ENCODE measurements at regions not wholly inside any gene's neighbourhood (a gene's known extent, or its start where the extent isn't known, plus 50 kb on each side); places are given as distances from the start of the nearest gene placed in this dataset.
"Not testable (repeated sequence)": the region's sequence is repeated elsewhere in the genome, so short reads cannot be mapped to it uniquely, and the experiment has no call there.

DNA sequence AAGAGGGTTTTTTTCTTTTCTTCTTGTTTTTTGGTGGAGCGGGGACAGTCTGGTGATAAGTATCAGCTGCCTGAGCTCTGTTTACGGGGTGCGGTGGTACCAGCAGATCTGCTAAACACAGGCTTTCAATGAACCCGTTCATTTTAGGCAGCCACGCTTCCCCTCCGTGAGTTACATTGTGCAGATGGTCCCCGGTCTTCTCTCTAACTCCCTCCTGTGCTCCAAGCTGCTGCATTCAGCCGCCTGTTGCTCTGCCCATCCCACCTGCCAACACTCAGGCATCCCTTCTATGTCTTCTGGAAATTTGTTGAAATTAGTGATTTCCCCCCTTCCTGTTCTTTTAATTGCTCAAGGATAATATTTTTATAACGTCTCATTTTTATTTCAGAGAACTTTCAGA, 82.1 kb upstream of the ELAC2 start:
- H3K27ac Mint-ChIP-seq = no peak overlapping the region
- H3K36me3 Mint-ChIP-seq = no peaks in the 10 kb centered on the region
- H3K4me3 Mint-ChIP-seq = no peak overlapping the region
- no peaks in the 10 kb centered on the region for H3K27me3 Mint-ChIP-seq
- no peak for ATAC-seq (ENCODE audit: low read depth)
- DNase-seq (ENCODE audit: low spot score in 2 of 2) = no peak
- no peaks in the 10 kb centered on the region for H3K9me3 Mint-ChIP-seq
- H3K4me1 Mint-ChIP-seq = no peaks in the 10 kb centered on the region

DNA sequence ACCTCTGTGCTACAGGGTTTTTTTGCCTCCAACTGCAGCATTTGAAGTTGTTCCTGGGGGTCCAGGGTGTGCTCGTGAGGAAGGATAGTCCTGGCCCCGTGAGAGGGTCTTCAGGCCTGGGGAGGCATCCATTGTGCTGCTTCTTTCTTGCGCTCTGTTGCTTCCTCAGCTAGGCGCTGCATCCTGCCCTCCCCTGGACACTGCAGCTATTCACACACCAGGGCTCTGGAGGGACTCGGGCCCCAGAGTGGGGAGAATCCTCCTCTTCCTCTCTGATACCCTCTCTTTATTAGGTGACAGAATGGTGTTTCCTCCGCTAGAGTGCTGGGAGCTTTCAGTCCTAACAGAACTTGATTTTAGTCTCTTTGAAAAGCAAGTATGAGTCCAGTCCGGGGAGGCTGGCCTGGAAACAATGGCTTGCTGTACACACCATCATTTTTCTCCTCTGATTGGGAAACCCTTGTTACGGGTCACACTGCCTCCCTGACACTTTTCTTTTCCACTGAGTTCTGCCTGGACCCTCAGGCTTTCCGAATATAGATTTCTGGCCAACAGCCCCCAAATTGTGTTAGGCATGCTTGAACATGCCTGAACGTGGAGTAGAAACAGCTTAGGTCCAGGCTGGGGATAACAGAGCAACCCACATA, 81.4 kb upstream of the ELAC2 start:
- H3K4me3 Mint-ChIP-seq = no peak overlapping the region
- H3K36me3 Mint-ChIP-seq = no peaks in the 10 kb centered on the region
- no peaks in the 10 kb centered on the region for H3K9me3 Mint-ChIP-seq
- H3K27ac Mint-ChIP-seq = no peak overlapping the region
- ATAC-seq (ENCODE audit: low read depth) (no peak), DNase-seq (ENCODE audit: low spot score in 2 of 2) (no peak)
- H3K27me3 Mint-ChIP-seq = no peaks in the 10 kb centered on the region
- H3K4me1 Mint-ChIP-seq = no peaks in the 10 kb centered on the region

DNA sequence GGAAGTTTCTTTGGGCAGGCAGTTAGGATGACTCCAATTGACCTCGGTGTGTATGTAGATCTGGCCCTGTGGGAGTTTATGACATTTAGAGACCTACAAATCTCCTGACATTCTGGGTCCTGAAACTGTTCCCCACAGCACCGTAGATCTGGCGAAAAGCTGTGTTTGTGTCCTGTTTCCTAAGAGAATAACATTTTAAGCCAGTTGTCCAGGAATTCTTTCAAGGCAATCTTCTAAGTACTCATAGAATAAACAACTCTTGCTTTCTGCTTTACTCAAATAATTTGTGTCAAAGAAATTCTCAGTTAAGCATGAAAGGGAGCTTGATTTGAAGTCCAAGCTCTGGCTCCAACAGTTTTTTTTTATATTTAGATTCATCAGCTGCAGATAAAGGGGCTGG, 78.5 kb upstream of the ELAC2 start:
- no peak overlapping the region for H3K27ac Mint-ChIP-seq
- DNase-seq (ENCODE audit: low spot score in 2 of 2) (no peak), ATAC-seq (ENCODE audit: low read depth) (no peak)
- H3K4me1 Mint-ChIP-seq = no peaks in the 10 kb centered on the region
- no peaks in the 10 kb centered on the region for H3K9me3 Mint-ChIP-seq
- H3K4me3 Mint-ChIP-seq = no peak overlapping the region
- no peaks in the 10 kb centered on the region for H3K27me3 Mint-ChIP-seq
- no peaks in the 10 kb centered on the region for H3K36me3 Mint-ChIP-seq

DNA sequence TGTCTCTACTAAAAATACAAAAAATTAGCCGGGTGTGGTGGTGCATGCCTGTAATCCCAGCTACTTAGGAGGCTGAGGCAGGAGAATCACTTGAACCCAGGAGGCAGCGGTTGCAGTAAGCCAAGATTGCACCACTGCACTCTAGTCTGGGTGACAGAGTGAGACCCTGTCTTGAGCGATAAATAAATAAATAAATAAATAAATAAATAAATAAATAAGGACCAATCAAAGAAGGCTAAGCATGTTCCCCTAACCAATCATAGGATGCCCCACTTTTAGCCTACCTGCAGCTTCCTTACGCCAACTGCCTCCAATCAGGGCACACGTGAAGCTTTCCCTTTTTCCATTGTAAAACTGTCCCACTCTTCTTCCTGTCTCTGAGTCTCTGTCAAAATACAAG, 74.2 kb upstream of the ELAC2 start:
- not testable (repeated sequence) for H3K27ac Mint-ChIP-seq, H3K27me3 Mint-ChIP-seq

DNA sequence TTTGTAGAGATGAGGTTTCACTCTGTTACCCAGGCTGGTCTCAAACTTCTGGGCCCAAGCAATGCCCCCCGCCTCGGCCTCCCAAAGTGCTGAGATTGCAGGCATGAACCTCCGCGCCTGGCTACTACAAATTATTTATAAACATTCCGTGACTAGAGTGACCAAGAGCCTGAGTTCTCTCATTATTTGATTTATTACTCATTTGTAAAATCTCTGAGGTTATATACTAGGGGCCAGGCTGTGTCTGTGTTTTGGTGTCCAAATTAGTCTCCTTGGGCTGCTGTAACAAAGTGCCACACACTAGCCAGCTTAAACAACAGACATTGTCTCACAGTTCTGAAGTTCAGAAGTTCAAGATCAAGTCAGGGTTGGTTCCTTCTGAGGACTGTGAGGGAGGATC, 70.8 kb upstream of the ELAC2 start:
- ATAC-seq (ENCODE audit: low read depth) (no peak), DNase-seq (ENCODE audit: low spot score in 2 of 2) (no peak)
- no peaks in the 10 kb centered on the region for H3K36me3 Mint-ChIP-seq
- peaks cover 4% of the 10 kb centered on the region for H3K4me1 Mint-ChIP-seq
- H3K27ac Mint-ChIP-seq = no peak overlapping the region
- H3K4me3 Mint-ChIP-seq = no peak overlapping the region
- H3K9me3 Mint-ChIP-seq = peaks cover 2% of the 10 kb centered on the region
- H3K27me3 Mint-ChIP-seq = peaks cover 4% of the 10 kb centered on the region

More for the DNA sequence above, 74.2 kb upstream of the ELAC2 start:
- not testable (repeated sequence) for H3K9me3 Mint-ChIP-seq; ATAC-seq (ENCODE audit: low read depth); DNase-seq (ENCODE audit: low spot score in 2 of 2); H3K36me3 Mint-ChIP-seq; H3K4me1 Mint-ChIP-seq; H3K4me3 Mint-ChIP-seq

DNA sequence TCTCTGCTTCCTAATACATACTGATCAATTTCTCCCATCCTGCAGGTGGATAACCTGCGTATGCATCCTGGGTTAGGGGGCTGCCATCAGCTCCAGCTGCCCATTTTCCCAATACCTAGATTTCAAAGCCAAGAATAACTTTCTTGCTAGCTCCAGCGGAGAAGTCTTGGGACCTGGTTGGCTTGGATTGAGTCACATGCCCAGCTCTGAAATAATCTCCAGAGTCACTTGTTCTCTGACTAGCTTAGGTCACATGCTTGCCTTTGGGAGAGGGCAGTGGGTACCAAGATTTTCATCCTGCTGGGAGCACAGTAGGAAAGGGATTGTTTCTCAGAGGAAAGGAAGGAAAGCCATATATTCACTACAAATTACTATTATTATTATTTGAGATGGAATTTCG, 70.0 kb upstream of the ELAC2 start:
- H3K36me3 Mint-ChIP-seq = no peaks in the 10 kb centered on the region
- H3K4me3 Mint-ChIP-seq = no peak overlapping the region
- ATAC-seq (ENCODE audit: low read depth) (no peak), DNase-seq (ENCODE audit: low spot score in 2 of 2) (no peak)
- H3K4me1 Mint-ChIP-seq = peaks cover 5% of the 10 kb centered on the region
- H3K27me3 Mint-ChIP-seq = peaks cover 4% of the 10 kb centered on the region
- no peak overlapping the region for H3K27ac Mint-ChIP-seq
- H3K9me3 Mint-ChIP-seq = peaks cover 3% of the 10 kb centered on the region

DNA sequence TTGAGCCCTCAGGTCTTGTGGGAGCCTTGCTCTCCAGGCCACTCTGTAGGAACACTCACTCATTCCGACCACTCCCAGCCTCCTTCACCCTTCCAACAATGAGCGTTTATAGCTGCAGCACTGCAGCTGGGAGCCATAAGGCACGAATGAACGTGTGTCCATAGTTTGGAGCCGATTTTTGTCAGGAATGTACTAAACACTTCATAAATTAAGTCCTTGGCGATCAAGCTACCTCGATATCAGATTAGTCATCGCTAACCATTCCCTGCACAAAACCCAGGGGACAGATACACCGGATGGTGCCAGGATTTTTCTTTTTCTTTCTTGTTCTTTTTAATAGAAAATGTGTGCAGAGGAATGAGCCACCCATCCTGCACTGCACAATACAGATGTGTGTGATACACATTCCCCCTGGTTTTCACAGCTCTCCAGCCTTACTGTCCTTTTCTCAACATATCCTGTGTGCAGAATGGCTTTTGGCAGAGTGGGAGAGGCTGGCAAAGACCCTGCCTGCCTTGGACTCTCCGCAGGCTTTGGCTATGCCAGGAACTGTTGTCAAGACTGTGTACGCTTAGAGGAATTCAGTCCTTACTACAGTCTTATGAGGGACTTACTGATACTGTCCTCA, 68.4 kb upstream of the ELAC2 start:
- Mint-ChIP-seq H3K36me3 (no peaks in the 10 kb centered on the region), H3K4me1 (peaks cover 8% of the 10 kb centered on the region), H3K27ac (peak overlapping the region; percentile 43), H3K27me3 (peaks cover 5% of the 10 kb centered on the region), H3K9me3 (peaks cover 6% of the 10 kb centered on the region), H3K4me3 (no peak overlapping the region)
- no peak for DNase-seq (ENCODE audit: low spot score in 2 of 2)
- no peak for ATAC-seq (ENCODE audit: low read depth)

DNA sequence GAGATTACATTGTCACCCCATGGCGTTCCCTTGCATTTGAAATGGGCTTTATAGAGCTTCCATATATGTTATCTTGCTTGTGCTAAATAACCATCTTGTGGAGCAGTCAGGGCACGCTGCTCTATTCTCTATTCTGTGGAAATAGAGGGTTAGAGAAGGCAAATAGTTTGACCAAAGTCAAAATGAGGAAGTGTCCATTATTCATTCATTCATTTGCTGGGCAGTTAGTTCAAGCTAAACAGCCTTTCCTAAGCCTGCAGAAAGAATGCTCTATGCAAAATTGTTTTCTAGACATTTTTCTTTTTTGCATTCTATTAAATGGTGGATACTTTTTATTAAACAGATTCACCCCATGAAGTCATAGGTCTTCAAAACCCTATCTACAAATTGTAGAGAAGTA, 67.8 kb upstream of the ELAC2 start:
- H3K4me3 Mint-ChIP-seq = no peak overlapping the region
- DNase-seq (ENCODE audit: low spot score in 2 of 2) (no peak), ATAC-seq (ENCODE audit: low read depth) (no peak)
- peaks cover 5% of the 10 kb centered on the region for H3K9me3 Mint-ChIP-seq
- H3K27me3 Mint-ChIP-seq = peaks cover 5% of the 10 kb centered on the region
- peaks cover 8% of the 10 kb centered on the region for H3K4me1 Mint-ChIP-seq
- peak overlapping the region; percentile 87 for H3K27ac Mint-ChIP-seq
- no peaks in the 10 kb centered on the region for H3K36me3 Mint-ChIP-seq

DNA sequence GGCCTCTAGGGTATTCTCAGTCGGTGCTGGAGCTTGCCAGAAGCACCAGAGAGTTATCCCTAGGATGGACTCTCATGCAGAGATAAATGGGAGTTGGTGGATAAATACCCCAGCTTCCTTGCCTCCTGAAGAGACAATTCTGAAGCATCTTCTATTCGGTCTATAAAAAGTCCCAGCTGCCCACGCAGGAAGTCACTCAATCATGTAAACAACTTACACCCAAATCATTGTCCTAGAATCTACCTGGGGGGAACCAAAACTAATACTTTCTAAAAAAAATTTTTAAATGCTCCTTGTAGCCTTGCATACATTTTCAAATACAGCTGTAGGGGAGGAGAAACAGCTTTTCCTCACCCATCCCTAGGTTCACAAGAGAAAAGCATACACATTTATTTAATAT, 66.6 kb upstream of the ELAC2 start:
- Mint-ChIP-seq H3K36me3 (no peaks in the 10 kb centered on the region), H3K27ac (peak overlapping the region; percentile 87), H3K27me3 (peaks cover 5% of the 10 kb centered on the region), H3K4me3 (peak overlapping the region; percentile 19), H3K4me1 (peaks cover 8% of the 10 kb centered on the region), H3K9me3 (peaks cover 6% of the 10 kb centered on the region)
- ATAC-seq (ENCODE audit: low read depth) = peak; percentile 78
- DNase-seq (ENCODE audit: low spot score in 2 of 2) = no peak

DNA sequence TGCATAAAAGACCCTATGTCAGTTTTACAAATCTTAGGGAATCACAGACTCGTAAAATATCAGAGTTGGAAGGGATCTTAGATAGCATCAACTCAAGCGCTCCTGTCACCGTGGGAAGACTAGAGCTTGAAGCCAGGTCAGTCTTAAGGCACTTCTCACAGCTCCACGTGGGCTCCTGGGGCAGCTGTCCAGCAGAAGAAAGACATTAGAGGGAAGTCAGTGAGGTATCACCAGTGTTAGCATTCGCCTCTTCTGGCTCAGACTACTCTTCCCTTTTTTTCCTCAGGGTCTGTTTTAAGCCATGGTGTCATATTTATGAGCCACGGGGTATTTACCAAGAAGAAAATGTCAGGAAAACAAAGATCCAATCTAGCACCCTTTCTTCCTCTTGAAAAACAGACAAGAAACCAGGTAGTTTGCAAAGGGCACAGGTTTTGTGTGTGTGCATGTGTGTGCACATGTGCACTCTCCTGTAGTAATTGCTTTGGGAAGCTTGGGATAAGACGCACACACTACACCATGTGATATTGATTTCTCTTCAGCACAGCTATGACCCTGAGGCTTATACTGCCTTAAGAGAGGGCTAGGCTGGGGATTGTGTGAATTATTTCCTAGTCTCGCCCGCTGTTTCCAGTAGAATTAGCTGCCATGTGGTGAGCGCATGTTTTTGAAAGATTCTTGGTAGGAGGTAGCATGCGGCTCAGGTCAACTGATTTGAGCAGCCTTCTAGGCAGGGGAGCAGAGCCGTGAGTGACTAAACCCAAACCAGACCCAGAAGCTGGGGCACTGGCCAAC, 61.0 kb upstream of the ELAC2 start:
- Mint-ChIP-seq H3K9me3 (peaks cover 6% of the 10 kb centered on the region), H3K36me3 (no peaks in the 10 kb centered on the region), H3K27me3 (peaks cover 2% of the 10 kb centered on the region), H3K27ac (no peak overlapping the region), H3K4me3 (no peak overlapping the region), H3K4me1 (peaks cover 4% of the 10 kb centered on the region)
- ATAC-seq (ENCODE audit: low read depth) (no peak), DNase-seq (ENCODE audit: low spot score in 2 of 2) (no peak)

DNA sequence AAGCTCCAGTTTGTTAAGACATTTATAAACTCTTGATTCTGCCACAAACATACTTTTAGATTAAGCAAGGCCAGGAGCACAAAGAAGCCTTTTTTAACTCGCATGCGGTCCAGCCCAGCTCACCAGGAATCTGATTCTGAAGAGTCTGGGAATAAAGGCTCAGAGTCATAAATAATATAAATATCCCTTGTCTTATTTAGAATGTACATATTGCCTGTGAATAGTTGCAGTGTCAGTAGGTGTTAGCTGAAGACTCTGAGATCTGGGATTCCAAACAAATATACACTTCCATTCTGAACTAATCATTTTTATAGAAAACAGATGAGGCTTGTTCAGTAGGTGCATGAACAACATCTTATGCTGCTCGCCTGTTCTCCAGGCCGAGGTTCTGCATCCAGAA, 59.1 kb upstream of the ELAC2 start:
- H3K9me3 Mint-ChIP-seq = peaks cover 2% of the 10 kb centered on the region

DNA sequence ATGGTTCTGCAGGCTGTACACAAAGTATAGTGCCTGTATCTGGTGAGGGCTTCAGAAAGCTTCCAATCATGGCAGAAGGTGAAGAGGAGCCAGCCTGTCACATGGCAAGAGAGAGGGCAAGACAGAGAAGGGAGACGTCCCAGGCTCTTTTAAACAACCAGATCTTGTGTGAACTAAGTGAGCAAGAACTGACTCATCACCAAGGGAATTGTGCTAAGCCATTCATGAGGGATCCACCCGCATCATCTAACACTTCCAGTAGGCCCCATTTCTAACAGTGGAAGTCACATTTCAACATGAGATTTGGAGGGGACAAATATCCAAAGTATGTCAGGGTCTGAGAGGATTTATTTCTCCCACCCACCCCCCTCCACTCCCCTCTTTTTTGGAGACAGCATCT, 56.2 kb upstream of the ELAC2 start:
- Mint-ChIP-seq H3K27me3 (no peaks in the 10 kb centered on the region), H3K27ac (peak overlapping the region; percentile 12), H3K9me3 (no peaks in the 10 kb centered on the region), H3K4me1 (peaks cover 4% of the 10 kb centered on the region), H3K4me3 (no peak overlapping the region), H3K36me3 (no peaks in the 10 kb centered on the region)
- ATAC-seq (ENCODE audit: low read depth) = no peak
- DNase-seq (ENCODE audit: low spot score in 2 of 2) = no peak

More for the DNA sequence above, 59.1 kb upstream of the ELAC2 start:
- ATAC-seq (ENCODE audit: low read depth) (no peak), DNase-seq (ENCODE audit: low spot score in 2 of 2) (no peak)
- Mint-ChIP-seq H3K27me3 (no peaks in the 10 kb centered on the region), H3K36me3 (no peaks in the 10 kb centered on the region), H3K4me3 (no peak overlapping the region), H3K27ac (no peak overlapping the region), H3K4me1 (peaks cover 4% of the 10 kb centered on the region)

DNA sequence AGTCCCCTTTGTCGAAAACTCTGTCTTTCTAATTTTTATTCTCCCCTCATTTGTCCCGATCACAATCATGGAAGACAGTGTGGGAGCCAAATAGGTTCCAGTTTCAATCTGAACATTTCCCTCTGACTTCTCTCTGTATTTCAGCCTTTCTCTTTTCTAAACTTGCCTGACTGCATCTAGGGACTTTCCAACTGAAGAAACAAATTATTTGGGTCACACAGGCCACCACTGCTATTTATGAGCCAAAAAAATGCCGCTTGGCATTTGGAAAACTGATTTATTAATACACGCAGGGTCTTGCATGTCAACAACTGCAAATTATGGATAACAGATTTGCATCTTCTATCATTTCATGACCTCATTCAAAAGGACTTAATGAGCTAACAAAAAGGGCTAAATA, 55.2 kb upstream of the ELAC2 start:
- Mint-ChIP-seq H3K4me3 (peak overlapping the region; percentile 6), H3K9me3 (peaks cover 3% of the 10 kb centered on the region), H3K27ac (peak overlapping the region; percentile 10), H3K27me3 (no peaks in the 10 kb centered on the region), H3K4me1 (peaks cover 4% of the 10 kb centered on the region), H3K36me3 (no peaks in the 10 kb centered on the region)
- ATAC-seq (ENCODE audit: low read depth) = peak; percentile 42
- DNase-seq (ENCODE audit: low spot score in 2 of 2) = no peak

DNA sequence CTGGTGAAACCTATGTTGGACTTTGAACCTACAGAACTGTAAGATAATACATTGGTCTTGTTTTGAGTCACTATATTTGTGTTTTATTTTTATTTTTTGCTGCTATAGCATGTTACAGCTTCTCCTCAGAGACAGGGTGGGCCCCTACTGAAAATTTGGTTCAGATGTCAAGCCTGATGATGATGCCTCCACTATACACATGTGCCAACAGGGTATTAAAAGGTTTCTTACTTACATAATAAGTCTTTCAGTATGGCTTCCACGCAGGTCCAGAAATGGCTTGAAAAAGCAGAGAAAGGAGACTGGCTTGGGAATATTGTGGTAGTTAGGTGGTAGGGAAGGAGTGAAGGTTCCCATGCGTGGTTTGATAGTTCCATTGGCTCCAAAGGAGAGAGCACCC, 52.9 kb upstream of the ELAC2 start:
- H3K27ac Mint-ChIP-seq = no peak overlapping the region
- H3K36me3 Mint-ChIP-seq = no peaks in the 10 kb centered on the region
- DNase-seq (ENCODE audit: low spot score in 2 of 2) (no peak), ATAC-seq (ENCODE audit: low read depth) (no peak)
- H3K9me3 Mint-ChIP-seq = peaks cover 6% of the 10 kb centered on the region
- peaks cover 4% of the 10 kb centered on the region for H3K4me1 Mint-ChIP-seq
- H3K27me3 Mint-ChIP-seq = no peaks in the 10 kb centered on the region
- no peak overlapping the region for H3K4me3 Mint-ChIP-seq
